NCI-H2107 treated with DMSO at 0.1 percent for 48 hours (cell line): ENCODE measurements at regions not wholly inside any gene's neighbourhood (a gene's known extent, or its start where the extent isn't known, plus 50 kb on each side); places are given as distances from the start of the nearest gene placed in this dataset.

Experiments used
- DNase-seq: peaks from one replicate; lab custom pipeline; 2025; ENCODE audit not compliant: unreplicated experiment; lab: John Stamatoyannopoulos, UW

DNA sequence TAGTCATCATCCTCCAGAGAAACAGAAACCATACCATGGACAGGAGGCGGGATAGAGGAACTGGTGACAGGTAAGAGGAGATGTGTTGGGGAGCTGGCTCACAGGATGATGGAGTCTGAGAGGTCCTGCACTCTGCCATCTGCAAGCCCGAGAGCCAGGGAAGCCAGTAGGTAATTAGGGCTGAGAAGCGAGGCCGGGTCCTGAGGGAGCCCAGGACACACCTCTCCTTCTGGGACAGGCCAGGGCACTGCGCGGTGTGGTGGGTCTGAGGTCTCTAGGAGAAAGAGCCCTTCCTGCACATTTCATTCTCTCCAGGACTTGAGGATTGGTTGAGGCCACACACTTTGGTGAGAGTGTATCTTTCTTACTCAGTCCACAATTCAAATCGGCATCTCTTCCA lies 415.5 kb downstream of the GLRX3 start:
- no peak for DNase-seq

DNA sequence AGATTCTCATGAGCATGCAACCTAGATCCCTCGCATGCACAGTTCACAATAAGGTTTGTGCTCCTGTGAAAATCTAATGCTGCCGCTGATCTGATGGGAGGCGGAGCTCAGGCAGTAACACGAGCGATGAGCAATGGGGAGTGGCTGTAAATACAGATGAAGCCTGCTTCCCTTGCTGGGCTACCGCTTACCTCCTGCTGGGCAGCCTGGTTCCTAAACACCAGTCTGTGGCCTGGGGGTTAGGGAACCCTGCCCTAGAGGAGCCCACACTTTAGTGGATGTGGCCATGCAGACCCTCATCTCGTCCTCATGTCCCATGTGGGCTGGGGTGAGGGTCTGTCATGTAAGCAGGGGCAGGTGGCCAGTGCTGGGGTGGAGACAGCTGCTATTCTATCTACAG lies 417.6 kb downstream of the GLRX3 start:
- DNase-seq: no peak

DNA sequence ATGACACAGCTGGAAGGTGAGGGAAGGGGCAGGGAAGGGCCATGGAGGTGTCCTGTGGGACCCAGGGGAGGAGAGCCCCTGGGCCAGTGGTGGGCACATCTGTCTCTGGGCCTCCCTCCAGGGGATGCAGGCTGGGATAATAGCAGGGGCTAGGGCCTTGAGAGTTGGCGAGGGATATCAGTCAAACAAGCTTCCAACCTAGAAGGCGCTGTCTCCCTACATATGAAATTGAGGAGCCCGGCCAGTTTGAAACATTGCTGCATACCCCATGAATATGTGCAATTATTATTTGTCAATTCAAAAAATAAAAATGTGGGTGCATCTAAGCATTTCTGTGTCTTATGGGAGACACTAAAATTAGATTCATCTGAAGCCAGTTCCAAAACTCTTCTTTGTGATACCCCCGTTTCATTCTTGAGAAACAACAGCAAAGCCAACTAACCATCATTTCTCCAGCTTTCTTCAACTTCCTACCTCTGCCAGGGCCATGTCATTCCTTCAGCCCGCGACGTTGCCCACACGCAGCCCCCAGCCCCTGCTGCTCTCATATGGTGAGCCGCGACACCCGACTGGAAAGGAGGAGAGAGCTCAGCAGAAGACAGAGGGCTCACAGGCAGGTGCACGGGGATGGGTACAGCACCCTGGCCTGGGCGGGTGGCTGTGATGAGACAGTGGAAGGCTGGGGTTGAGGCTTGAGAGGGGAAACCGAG lies 418.7 kb downstream of the GLRX3 start:
- no peak for DNase-seq

DNA sequence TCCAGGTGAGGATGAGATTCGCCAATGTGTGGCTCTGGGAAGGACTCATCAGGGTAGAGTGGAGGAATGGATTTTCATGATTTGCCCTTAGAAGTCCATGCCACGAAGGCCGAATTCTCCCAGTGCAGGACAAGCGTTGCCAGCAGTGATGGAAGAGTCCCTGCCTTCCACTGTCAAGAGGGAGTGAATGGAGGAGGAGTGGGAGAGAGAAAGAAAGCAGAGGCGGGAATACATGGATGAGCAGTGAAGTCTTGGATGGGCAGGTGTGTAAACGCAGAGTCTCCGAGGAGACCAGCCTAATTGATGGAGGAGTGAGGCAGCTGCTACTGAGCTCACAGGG lies 419.2 kb downstream of the GLRX3 start:
- DNase-seq: no peak

DNA sequence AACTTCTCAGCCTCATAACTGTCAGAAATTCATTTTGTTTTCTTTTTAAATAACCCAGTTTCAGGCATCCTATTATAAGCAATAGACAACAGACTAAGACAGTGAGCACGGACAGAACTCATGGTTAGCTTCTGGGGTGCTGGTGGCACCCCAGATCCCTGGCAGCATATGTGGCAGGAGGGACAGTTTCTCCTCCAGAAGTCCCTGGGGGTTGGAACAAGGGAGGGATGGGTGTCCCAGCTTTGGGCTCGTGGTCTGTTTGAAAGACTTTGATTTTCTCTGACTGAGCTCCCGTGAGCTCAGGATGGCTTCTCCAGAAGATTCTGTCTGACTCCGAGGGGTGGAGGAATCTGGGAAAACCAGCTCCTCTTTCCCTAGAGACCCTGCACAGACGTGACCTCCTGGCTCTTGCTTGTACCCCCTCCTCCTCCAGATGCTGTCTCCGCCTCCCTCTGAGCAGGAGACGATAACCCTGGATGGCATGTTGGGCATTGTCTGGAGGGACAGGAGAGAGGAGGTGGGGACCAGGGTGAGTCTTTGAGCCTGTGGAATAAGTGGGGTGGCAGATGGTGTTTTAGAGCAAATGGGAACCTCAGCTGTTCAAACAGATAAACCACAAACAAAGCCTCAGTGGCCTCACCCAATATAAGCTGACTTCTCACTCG lies 421.1 kb downstream of the GLRX3 start:
- no peak for DNase-seq

DNA sequence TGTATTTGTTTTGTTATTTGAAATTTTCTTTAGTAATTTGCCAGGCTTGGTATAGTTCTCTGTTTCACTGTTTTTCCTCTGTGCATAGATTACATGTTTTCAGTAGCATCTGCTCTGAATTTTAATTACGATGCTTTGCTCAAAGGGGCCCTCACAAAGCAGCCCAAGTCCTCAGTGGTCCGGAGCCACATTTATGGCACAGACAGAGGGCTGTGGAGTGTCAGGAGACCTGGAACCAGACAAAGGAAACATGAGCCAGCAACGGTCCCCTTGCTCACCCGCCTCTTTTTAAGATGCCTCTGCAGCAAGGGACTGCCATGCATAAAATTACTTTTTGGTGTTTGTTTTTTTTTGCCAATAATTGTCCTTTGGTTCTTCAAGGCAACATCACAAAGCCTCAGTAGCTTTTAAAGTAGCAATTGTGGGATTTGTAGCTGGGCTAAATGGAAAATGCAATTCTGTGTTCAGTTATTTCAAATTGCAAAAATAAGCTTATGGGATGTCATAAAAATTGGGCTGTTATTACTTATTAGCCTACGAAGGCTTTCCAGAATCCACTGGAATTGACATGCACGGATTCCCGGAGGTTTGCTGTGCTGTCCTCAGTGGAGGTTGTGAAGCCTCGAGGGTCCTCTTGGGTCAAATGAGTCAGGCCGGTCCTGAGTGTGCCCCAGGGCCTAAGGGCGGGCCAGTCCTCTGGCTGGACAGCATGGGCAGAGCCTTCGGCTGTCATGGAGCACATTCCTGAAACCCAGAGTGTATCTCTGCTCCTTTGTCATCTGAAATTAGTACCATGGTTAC lies 422.8 kb downstream of the GLRX3 start:
- no peak for DNase-seq

DNA sequence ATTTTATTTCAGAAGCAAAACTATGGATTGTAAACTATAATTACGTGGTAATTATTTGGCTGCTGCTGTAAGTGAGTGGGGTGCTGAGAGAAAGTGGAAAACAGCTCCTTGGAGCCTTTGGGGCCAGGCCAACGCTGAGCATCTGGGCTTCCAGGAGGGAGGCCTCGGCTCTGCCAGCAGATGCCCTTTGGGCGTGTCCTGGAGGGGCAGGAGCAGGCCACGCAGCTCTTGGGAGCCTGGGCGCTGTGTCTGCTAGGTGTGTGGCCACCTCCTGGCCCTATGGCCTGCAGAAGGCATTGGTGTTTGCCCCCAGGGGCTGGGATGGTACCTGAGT lies 423.3 kb downstream of the GLRX3 start:
- no peak for DNase-seq

DNA sequence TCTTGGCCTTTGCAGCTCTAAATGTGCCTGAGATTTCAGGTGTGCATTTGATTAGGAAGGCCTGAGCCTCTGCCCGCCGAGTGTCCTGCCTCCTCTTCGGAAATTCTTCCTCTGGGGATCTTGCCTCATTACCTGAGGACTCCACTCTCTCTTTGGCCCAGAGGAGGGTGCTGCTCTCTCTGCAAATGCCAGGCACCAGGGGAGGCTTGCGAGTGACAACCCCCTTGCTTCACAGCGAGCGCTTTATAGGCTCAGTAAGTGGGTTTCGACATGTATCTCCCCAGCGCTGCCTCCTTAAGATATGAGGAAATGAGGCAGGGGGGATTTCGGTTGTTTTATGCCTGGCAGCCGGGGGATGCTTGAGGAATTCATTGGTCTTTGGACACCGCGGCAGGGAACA lies 423.9 kb downstream of the GLRX3 start:
- DNase-seq: no peak

DNA sequence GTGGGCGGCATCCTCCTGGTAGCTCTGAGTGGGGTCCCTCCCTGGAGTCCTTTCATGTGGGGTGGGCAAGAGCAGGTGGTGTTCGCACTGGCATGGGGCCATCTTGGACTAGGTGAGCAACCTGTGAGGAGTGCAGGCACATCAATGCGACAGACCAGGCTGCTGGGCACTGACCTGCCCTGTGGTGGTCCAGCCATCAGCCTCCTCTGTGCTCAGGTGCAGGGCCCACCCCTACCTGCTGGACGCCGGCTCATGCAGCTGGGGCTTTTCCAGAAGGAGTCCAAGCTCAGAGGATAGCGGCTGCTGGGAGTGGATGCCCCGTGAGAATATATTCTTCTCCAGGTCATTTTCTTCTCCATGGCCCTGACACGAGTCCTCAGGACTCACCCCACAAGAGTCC lies 424.4 kb downstream of the GLRX3 start:
- no peak for DNase-seq

DNA sequence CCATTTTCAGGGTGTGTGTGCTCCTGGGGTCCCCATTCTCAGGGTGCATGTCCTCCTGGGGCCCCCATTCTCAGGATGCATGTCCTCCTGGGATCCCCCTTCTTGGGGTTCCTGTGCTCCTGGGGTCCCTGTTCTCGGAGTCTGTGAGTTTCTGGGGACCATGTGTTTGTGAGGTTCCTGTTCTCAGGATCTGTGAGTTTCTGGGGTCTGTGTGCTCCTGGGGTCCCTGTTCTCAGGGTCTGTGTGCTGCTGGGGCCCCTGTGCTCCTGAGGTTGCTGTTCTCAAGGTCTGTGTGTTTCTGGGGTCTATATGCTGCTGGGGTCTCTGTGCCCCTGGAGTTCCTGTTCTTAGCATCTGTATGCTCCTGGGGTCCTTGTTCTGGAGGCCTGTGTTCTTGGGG lies 425.5 kb downstream of the GLRX3 start:
- DNase-seq: no peak

DNA sequence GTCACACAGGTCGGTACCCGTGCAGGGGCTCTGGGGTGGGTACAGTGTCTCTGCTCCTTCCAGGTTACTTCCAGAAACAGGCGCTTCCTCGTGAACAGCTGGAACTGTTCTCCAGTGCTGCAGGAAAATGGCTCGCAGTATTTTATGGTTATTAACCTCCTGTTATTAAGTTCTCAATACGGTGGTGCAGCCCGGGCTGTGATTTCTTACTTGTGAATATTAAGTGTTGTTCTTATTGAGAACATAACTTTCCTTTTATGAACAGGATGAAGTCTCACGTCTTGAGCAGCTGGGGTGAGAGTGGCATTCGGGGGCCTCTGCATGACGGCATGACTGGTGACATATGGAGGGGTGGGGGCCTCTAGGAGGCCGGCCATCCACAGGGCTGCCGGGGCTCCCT lies 430.8 kb downstream of the GLRX3 start:
- DNase-seq: no peak

DNA sequence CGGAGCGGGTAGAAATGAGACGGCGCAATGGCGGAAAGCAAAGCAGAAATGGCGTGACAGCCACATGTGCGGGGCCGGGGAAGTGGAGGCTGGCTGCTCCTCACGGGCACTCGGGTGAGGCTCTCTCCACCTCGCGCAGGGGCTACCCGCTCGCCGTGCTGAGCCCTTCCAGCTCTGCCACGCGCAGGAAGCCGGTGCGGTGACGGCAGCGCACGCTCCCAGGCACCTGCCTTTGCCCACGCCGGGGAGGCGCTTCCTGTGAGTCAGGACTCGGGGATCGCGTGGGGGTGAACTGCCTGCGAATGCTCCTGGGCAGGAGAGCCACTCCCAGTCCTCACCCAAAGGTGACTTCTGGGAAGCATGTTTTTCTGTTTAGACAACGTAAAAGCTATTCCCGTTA lies 431.2 kb downstream of the GLRX3 start:
- no peak for DNase-seq

DNA sequence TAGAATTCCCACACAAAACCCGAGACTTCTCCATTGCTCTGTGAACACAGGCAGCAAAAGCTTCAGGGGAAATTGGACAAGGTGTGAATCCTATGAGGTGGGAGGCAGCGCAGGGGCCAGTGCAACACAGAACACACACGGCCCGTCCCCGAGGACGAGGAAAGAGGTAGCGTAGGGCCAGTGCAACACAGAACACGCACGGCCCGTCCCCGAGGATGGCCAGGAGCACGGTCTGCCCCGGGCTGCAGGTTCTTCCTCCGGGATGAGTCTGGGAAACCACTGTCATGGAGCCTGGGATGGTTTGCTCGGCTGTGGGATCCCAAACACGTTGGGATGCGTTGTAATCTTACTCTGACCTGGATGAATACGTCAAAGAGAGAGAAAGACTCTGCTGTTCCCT lies 432.1 kb downstream of the GLRX3 start:
- DNase-seq: no peak

DNA sequence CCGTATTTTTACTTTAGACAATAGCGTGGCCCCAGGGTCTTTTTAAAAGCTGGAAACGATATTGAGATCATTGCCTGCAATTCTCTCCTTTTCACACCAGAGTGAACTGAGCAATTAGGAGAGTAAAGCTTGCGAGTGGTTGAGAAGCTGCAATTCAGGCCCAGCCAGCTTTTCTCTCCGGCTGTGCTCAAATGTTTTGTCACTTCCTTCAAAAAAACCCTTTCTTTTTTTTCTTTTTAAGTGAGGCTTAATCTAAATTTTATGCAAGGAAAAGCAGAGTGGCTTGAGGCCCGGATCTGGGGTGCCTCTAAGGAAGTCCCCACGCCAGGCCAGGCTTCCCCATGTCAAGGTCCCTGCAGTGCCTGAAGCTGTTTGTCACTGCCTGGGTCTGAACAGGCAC lies 433.9 kb downstream of the GLRX3 start:
- DNase-seq: no peak

DNA sequence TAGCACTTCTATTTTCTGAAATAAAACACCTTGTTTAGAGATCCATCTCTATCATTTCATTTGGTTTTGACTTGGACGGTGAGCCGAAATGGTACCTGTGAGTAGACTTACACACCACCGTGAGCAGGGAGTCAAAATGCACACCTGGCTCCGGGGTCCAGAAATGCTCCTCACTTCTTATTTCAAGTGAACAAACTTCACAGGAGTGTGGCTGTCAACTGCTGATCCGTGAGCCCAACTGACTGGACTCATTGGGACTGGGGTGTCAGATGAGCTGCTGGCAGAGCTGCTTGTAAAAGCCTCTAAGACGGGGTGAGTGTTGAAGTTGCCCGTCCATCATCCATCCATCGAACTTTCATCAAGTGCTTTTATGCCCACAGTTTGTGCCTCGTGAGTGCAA lies 435.5 kb downstream of the GLRX3 start:
- no peak for DNase-seq

DNA sequence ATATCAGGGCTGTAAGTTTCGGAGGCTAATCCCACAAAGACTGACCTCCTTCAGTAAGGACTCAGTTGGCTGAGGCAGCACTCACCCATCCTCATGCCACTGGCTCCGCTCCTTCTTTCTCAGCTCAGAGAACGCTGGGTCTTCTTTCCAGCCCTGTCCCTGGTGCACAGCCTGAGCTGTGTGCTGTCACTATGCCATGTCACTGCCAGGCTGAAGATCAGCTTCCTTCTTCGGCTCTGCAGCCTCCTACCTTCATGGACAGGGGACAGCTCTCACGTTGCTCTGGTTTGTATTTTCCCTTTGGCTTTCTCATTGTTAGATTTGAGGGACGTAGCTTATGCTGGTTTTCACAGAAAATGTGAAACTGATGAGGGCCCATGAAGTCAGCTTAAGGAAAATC lies 437.3 kb downstream of the GLRX3 start:
- DNase-seq: no peak

DNA sequence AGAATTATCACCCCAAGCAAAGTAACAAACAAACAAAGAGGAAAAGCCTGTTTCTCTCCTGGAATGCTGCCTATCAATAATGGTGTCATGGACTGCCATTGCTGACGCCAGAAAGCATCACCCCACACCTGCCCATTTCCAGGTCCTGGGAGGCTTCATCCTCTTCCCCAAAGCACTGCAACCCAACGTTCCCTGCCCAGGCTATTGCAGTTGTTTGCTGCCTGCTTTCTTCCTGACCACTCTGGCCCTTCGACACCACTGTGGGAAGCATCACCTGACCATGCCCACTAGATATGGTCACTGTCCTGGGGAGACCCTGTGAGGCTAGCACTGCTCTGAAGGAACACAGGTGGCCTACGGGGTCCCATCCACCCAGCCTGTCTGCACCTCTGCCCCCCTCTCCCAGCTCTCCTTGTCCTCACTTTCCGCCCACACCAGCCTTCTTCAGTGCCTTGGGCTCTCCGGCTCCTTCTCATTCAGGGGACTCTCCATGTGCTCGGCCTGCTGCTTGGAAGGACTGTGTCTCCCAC lies 439.6 kb downstream of the GLRX3 start:
- no peak for DNase-seq

DNA sequence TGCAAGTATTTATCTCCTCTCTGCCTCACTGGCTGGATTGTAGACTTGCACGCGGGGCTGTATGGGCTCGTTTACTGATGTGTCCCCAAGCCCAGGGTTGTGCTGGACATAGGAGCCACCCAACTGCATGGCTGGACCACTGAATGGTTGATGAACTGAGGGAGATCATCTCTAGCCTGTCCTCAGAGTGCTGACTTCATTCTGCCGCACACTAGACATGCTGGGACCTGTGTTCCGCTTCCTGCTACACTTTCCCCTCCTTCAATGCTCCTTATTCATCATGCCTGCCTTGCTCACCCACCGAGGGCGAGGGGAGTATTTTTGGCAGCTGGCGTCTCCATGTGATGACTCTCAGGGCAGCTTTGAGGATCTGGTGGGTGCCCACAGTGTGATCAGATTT lies 440.2 kb downstream of the GLRX3 start:
- no peak for DNase-seq

DNA sequence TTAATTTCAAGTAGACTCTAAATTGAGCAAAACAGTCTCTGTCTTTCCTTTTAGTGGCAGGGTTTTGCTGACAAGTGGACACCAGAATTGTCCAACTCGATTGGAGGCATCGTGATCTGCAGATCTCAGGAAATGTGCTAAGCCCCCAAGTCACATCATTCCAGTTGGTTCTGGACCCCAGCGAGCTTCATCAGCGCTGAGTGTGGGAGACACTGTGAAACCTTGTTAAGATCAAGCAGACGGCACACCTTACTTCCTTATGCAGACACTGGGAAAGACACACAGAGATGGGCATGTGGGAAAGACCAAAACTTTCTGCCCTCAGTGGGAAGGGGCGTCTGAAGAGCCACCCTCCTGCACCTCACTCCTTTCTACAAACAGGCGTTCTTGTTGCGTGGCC lies 440.8 kb downstream of the GLRX3 start:
- no peak for DNase-seq

DNA sequence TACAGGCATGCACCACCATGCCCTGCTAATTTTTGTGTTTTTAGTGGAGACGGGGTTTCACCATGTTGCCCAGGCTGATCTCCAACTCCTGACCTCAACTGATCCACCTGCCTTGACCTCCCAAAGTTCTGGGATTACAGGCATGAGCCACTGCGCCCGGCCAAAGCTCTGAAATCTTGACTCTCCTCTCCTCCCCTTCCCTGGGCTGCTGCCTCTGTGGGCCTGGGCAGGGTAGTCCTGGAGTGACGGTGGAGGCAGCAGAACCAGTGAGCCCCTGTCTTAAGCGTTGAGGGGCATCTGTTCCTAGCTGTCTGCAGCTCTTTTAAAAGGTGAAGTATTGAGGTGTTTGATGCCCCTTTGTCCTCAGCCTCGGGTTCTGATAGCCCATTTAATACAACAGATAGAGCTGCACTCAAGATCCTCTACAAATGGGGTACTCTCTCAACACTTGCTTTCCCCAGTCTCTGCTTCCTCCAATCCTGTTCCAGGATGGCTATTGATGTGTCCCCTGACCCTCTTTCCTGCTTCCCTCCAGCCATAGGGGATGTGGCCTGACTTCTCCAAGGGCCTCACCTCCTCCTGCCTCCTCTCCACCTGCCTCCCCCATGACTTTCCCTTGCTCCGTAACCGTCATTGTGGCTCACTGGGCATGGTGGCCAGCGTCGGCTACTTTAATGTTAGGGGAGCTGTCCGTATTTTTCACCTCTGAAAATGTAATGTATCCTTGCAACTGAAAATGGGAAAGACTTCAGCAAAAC lies 442.5 kb downstream of the GLRX3 start:
- DNase-seq: no peak

DNA sequence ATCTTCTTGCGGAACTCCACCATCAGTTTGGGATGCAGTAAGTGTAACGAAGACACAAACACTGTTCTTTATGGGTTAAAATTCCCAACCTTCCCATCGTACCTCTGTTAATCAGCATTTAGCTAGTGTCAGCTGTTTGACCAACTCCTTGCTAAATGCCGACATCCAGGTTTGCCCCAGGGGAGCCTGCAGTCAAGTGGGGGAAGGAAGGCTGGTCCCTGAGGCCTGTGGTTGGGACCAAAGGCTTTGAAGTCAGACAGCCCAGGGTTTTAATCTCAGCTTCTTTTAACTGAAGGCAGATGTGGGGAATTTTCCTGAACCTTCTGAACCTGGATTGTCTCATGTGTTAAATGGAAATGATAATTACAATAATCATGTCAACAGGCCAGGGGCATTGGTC lies 443.7 kb downstream of the GLRX3 start:
- DNase-seq: no peak

DNA sequence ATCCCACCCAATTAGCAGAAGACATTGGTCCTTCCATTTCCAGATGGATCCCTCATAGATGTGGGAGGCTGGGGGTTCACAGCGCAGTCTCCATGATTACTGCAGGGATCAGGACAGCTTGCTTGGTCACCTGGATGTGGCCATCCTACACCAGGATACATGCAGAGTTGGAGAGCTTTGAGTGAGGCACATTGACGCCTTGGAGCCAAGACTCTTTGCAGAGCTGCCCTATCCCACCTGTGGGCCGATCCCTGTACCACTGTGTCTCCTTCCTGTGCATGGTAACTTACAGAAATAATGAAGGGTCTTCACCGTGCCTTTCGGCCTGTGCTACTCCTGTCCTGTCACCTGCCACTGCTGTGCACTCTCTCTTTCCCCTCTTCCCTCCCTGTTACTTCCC lies 444.8 kb downstream of the GLRX3 start:
- DNase-seq: no peak
